HG02970 (cell line): ENCODE measurements at regions not wholly inside any gene's neighbourhood (a gene's known extent, or its start where the extent isn't known, plus 50 kb on each side); places are given as distances from the start of the nearest gene placed in this dataset.
A peak's percentile ranks its signal among the peaks of the same experiment; 100 is the strongest.

Experiments used
- ATAC-seq: cut with Tn5 transposase; IDR thresholded peaks from one replicate; pipeline ENCODE4 v1.9.1; 2021; ENCODE audit warnings: mild to moderate bottlenecking, moderate library complexity, moderate number of reproducible peaks; ENCODE audit not compliant: unreplicated experiment, low FRiP score

- ATAC-seq: no peak
Observed at GRCh38 chr18:34159691-34160185, 65.0 kb downstream of the NOL4 start.

- ATAC-seq: no peak
Observed at GRCh38 chr18:34158881-34159690, 65.6 kb downstream of the NOL4 start.

GRCh38 chr18:34153711-34154110 lies 71.0 kb downstream of the NOL4 start:
- ATAC-seq: no peak

- ATAC-seq: no peak
Observed at GRCh38 chr18:34131006-34131405, 93.7 kb downstream of the NOL4 start.

- no peak for ATAC-seq
Observed at GRCh38 chr18:34128436-34128835, 96.3 kb downstream of the NOL4 start.

GRCh38 chr18:34126121-34126520 lies 98.6 kb downstream of the NOL4 start:
- no peak for ATAC-seq

- peak; percentile 96 for ATAC-seq
Observed at GRCh38 chr18:34122724-34123334, 101.9 kb downstream of the NOL4 start.

- ATAC-seq: no peak
Observed at GRCh38 chr18:34121200-34121721, 103.5 kb downstream of the NOL4 start.

GRCh38 chr18:34120294-34120693 lies 104.4 kb downstream of the NOL4 start:
- no peak for ATAC-seq

GRCh38 chr18:34117319-34117718 lies 107.4 kb downstream of the NOL4 start:
- ATAC-seq: no peak

- ATAC-seq: no peak
Observed at GRCh38 chr18:34115409-34116081, 109.2 kb downstream of the NOL4 start.

- no peak for ATAC-seq
Observed at GRCh38 chr18:34114996-34115395, 109.7 kb downstream of the NOL4 start.

- ATAC-seq: no peak
Observed at GRCh38 chr18:34108206-34108605, 116.5 kb downstream of the NOL4 start.

GRCh38 chr18:34098109-34098508 lies 126.6 kb downstream of the NOL4 start:
- no peak for ATAC-seq

GRCh38 chr18:34097312-34097711 lies 127.4 kb downstream of the NOL4 start:
- ATAC-seq: no peak

- ATAC-seq: no peak
Observed at GRCh38 chr18:34094148-34094547, 130.6 kb downstream of the NOL4 start.

- ATAC-seq: no peak
Observed at GRCh38 chr18:34092796-34093195, 131.9 kb downstream of the NOL4 start.

- no peak for ATAC-seq
Observed at GRCh38 chr18:34086370-34086769, 138.3 kb downstream of the NOL4 start.

- ATAC-seq: no peak
Observed at GRCh38 chr18:34085140-34085739, 139.5 kb downstream of the NOL4 start.

GRCh38 chr18:34084635-34085034 lies 140.1 kb downstream of the NOL4 start:
- no peak for ATAC-seq
